ENCODE measurements at regions not wholly inside any gene's neighbourhood (a gene's known extent, or its start where the extent isn't known, plus 50 kb on each side); places are given as distances from the start of the nearest gene placed in this dataset.
"Not testable (repeated sequence)": the region's sequence is repeated elsewhere in the genome, so short reads cannot be mapped to it uniquely, and the experiment has no call there.

- no peak for DNase-seq (ENCODE audit: low read depth)
These were observed 302.9 kb upstream of the ARHGEF26 start for GRCh38 chr3:153818338-153818737.

- no peak for DNase-seq (ENCODE audit: low read depth)
These were observed 301.2 kb upstream of the ARHGEF26 start for GRCh38 chr3:153820035-153820434.

DNA sequence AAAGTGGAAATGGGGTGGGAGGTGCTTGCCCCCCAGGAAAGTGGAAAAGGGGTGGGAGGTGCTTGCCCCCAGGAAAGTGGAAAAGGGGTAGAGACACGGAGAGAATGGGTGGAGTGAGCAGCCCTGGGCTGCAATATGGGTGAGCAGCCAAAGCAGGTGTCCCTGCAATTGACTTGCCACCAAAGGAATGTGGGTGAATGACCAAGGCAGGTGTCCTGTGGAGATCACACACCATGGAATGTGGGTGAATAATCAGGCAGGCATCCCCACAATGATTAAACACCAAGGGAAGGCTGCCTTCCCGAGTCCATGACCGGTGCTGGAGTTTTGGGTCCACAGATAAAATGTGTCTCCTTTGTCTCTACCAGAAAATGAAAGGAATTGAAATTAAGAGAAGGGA, 292.8 kb upstream of the ARHGEF26 start:
- DNase-seq (ENCODE audit: low read depth), result peak; percentile 83

DNA sequence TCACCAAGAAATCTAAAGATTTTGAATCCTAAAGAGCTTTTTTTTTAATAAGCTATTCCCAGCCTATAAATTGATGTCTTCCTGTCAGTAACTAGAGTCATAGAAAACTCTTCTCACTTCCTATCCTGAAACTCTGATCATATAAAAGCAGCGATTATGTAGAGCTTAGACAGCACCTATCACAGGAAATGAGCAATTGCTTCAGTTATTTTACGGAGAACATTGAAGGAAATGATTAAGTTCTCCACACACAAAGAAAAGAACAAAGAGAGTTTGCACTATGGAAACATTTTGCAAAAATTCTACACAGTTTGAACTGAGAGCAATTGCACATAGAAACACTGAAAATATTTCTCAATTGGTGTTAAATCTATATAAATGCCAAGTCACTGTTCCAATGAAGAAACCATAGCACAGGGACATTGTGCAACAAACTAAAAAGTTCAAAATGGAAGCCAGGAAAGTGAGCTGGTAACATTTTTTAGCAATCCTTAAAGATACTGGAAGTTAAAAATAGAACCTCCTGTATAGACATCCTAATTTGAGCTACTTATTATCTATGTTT, 291.5 kb upstream of the ARHGEF26 start:
- DNase-seq (ENCODE audit: low read depth), result no peak

GRCh38 chr3:153830552-153830951, 290.6 kb upstream of the ARHGEF26 start:
- no peak for DNase-seq (ENCODE audit: low read depth)

GRCh38 chr3:153835540-153835939, 285.6 kb upstream of the ARHGEF26 start:
- no peak for DNase-seq (ENCODE audit: low read depth)

- DNase-seq (ENCODE audit: low read depth), result no peak
These were observed 280.7 kb upstream of the ARHGEF26 start for GRCh38 chr3:153840487-153840886.

- no peak for DNase-seq (ENCODE audit: low read depth)
These were observed 277.2 kb upstream of the ARHGEF26 start for GRCh38 chr3:153843994-153844393.

DNA sequence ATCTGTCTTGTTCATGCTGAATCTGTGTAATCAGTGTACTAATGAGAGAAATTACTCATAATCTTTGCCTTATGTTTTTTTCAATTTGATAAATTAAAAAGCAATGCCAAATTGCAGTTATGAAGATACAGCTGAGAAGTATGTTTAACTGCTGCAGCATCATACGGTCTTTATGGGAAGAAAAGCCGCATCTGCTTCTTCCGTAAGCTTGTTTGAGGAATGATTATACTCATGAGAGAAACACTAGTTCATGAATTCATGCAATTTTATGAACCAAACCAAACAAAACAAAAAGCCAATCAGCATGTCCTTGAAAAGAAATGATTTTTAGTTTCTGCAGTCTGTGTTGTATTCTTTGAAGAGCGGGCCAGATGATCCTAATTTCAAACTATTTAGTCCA, 275.9 kb upstream of the ARHGEF26 start:
- no peak for DNase-seq (ENCODE audit: low read depth)

- DNase-seq (ENCODE audit: low read depth), result no peak
These were observed 272.5 kb upstream of the ARHGEF26 start for GRCh38 chr3:153848702-153849101.

DNA sequence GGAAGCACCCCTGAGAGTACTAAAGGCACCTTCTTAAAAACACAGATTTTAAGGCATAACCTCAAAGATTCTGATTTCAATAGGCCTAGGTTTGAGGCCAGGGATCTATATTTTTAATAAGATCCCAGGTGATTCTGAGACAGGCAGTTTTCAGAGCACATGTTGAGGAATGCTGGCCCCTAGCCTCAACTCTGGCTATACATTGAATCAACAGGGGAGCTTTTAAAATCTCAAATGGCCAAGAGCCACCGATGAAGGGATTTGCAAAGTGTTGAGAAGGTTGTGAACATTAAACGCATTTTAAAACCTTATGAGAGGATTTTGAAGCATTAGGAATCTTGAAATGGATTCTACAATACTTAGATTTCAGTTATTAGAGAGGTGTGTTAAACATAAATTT, 268.8 kb upstream of the ARHGEF26 start:
- DNase-seq (ENCODE audit: low read depth), result no peak

GRCh38 chr3:153853163-153853562, 268.0 kb upstream of the ARHGEF26 start:
- no peak for DNase-seq (ENCODE audit: low read depth)

- DNase-seq (ENCODE audit: low read depth), result no peak
These were observed 265.4 kb upstream of the ARHGEF26 start for GRCh38 chr3:153855772-153856171.

DNA sequence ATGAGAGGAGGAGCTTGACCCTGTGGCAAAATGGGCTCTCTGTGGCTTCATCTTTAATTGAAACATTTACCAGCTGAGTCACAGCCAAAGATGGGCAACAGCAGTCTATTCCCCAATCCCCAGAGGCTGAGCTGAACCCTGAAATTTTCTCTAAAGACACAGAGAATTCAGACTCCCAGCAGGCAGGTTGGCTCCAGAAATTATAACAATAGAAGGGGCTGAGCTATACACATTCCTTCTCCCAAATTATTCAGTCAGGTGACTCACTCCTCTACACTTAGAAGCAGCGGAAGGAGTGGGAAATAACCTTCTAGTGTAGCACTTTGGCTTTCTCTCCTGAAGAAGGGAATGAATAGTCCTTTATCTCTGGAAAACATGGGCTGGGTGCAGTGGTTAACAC, 264.3 kb upstream of the ARHGEF26 start:
- no peak for DNase-seq (ENCODE audit: low read depth)

DNA sequence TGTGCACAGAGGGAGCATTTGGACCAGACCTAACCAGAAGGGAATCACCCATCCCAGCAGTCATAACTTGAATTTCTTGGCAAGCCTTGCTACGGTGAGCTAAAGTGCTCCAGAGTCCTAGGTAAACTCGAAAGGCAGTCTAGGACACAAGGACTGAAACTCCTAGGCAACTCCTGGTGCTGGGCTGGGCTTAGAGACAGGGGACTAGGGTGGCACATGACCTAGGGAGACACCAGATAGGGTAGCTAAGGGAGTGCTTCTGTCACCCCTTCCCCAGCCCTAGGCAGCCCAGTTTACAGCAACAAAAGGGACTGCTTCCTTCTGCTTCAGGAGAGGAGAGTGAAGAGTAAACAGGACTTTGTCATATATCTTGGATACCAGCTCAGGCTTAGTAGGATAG, 256.4 kb upstream of the ARHGEF26 start:
- DNase-seq (ENCODE audit: low read depth), result no peak

DNA sequence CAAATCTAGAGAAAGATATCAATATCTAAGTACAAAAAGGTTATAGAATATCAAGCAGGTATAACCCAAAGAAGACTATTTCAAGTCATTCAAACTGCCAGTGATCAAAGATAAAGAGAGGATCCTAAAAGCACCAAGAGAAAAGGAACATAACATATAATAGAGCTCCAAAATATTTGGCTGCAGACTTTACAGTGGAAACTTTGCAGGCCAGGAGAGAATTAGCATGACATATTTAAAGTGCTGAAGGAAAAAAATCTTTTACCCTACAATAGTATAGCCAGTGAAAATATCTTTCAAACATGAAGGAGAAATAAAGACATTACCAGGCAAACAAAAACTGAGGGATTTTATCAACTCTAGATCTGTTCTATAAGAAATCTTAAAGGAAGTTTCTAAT, 254.3 kb upstream of the ARHGEF26 start:
- no peak for DNase-seq (ENCODE audit: low read depth)

- DNase-seq (ENCODE audit: low read depth), result not testable (repeated sequence)
These were observed 246.8 kb upstream of the ARHGEF26 start for GRCh38 chr3:153874348-153874747.

- no peak for DNase-seq (ENCODE audit: low read depth)
These were observed 240.7 kb upstream of the ARHGEF26 start for GRCh38 chr3:153880493-153880892.

- no peak for DNase-seq (ENCODE audit: low read depth)
These were observed 240.0 kb upstream of the ARHGEF26 start for GRCh38 chr3:153881201-153881600.

GRCh38 chr3:153885359-153885758, 235.8 kb upstream of the ARHGEF26 start:
- no peak for DNase-seq (ENCODE audit: low read depth)

GRCh38 chr3:153889905-153890334, 231.3 kb upstream of the ARHGEF26 start:
- no peak for DNase-seq (ENCODE audit: low read depth)

- DNase-seq (ENCODE audit: low read depth), result no peak
These were observed 229.1 kb upstream of the ARHGEF26 start for GRCh38 chr3:153892126-153892525.

GRCh38 chr3:153894857-153895256, 226.3 kb upstream of the ARHGEF26 start:
- no peak for DNase-seq (ENCODE audit: low read depth)

DNA sequence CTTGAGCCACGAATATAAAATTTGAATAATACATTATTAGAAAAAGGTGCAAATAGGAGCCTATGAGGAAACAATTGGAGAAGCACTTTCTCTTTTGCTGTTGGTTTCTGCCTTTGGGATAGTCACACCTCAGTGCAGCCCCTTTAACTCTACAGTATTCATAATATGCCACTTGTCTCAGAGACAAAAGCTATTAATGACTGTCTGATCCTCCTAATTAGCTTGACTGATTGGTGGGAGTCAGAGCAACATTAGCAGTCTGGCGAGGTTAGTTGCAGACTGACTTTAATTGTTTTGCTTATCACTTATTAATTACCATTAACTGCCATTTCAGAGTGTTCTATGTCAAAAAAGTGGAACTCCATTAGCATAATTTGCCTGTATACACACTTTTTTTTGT, 225.0 kb upstream of the ARHGEF26 start:
- DNase-seq (ENCODE audit: low read depth), result no peak
